ENCODE measurements at regions not wholly inside any gene's neighbourhood (a gene's known extent, or its start where the extent isn't known, plus 50 kb on each side); places are given as distances from the start of the nearest gene placed in this dataset.

GRCh38 chr11:116413301-116414242 lies 359.2 kb downstream of the BUD13 start:
- no peak for DNase-seq (ENCODE audit: low spot score)

DNA sequence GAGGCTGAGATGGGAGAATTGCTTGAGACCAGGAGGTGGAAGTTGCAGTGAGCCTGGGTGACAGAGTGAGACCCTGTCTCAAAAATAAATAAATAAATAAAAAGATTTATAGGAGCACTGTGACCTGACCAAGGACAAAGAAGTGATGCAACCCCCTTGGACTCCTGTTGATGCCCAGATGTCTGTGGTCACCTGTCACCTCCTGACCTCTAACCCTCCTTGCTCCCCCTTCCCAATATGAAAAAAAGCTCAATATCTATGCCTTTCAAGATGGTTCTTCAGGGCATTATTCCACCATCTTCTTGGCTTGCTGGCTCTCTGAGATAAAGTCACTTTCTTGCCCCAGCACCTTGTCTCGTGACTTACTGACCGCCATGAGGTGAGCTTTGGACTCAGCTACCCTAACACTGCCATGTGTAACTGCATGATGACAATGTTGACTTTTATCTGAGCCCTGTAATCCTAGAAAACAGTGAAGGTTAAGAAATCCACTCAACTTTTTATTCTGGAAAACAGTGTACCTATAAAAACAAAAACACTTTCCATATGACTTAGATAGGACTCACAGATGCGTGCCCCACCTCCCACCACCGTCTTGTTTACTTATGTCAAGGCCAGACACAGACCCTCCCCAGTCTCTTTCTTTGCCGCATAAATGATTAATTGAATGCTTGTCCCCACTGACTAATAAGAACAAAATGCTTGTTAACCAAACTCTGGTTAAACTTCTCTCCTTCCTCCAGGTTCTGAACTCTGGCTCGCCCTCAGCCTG lies 360.5 kb downstream of the BUD13 start:
- DNase-seq (ENCODE audit: low spot score), result no peak

DNA sequence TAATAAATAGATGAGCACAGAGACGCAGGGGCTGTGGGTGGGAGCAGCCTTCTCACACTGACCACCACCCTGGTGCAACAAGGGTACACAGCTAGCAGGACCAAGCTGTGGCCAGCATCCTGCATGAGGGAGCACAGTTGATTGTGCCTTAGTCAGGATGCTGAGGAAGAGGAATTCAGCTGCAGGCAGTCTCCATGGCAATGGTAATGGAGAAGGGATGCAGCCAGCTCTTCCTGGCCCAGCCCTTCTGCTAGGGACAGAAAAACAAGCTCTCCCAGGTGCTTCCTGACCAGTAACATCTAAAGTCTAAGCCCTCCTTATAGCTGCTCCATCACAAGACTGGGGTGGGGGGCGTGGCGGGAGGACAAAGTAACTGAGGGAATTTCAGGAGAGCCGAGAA lies 363.5 kb downstream of the BUD13 start:
- DNase-seq (ENCODE audit: low spot score), result no peak

DNA sequence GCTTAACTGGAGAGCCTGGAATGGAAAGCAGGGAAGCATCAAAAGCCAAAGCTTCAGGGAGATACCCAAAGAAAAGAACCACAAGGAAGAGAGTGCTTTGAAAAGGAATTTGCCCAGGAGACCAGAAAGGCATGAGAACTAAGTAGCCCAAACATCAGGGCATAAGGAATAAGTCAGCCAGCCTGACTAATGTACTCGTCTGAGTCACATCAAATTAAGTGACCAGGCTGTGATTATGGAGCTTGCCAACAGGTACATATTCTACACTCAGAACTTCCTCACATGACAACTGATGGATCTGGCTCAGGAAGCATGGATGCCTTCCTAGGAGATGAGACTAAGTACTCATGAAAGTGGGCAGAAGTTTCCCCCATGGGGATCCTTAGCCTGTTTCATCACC lies 366.7 kb downstream of the BUD13 start:
- no peak for DNase-seq (ENCODE audit: low spot score)

GRCh38 chr11:116404462-116404798 lies 368.4 kb downstream of the BUD13 start:
- DNase-seq (ENCODE audit: low spot score), result no peak

DNA sequence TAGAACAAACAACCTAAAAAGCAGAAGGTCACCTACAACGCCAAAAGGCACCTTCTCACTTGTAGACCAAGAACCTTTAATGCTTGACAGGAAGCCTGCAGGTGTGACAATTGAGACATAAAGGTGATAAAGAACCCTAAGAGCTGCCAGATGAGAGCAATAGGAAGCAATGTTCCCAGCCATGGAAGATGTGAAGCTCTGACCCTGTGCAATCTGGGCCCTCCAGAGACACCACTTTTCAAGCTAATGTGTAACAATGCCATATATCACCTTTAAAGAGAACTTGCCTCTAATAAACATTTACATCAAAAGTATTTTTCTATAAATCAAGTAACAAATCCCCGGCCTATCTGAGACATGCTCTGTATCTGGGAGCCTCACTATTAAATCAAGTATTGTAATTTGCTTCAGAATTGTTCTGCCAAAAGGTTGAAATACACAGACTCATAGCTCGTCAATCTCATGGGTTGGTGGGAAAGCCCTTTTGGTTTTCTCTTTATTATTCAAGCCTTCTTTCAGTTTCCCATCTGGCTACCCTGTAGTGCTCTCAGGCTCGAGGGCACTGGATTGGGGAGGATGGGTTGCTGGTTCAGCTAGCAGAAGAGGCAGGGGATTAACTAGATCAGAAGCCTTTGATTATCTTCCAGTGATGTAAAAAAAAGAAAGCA lies 368.9 kb downstream of the BUD13 start:
- no peak for DNase-seq (ENCODE audit: low spot score)

DNA sequence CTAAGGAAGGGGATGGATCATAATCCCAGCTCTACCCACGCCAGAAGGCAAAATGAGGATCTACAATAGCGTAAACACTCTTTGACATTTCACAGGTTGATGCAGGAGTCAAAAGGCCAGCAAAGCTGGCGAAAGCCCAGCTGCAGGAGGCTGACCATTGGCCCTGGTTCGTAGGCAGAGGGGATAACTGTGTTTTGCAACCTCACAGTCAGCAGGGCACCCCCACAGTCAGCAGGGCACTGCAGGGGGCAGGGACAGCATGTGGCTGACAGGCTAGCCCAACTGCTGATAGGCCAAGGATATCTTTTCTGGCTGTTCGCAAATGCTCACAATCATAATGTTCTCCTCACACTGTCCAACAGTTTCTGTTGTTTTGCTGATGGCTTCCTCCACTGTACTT lies 372.7 kb downstream of the BUD13 start:
- DNase-seq (ENCODE audit: low spot score), result no peak

DNA sequence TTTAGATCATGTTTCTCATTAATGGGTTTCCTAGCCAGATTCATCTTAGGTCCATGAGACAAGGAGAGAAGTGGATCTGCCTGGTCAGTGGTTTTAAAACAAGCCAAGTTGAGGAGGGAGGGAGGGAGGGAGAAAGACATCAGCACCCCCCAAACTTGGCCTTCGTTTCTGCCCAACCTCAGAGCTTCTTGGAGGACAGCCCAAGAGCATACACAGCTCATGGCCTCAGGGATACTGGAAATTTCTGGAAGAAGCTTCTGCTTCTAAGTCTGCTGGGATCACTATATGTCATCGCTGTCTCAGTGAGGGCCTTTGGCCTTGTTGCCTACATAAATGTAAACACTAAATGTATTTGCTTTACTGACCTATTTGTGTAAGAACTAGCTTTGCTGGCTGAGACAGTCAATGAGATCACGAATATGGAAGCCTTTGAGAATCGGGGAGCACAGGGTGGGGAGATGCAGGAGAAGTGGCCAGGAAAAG lies 375.1 kb downstream of the BUD13 start:
- DNase-seq (ENCODE audit: low spot score), result no peak

DNA sequence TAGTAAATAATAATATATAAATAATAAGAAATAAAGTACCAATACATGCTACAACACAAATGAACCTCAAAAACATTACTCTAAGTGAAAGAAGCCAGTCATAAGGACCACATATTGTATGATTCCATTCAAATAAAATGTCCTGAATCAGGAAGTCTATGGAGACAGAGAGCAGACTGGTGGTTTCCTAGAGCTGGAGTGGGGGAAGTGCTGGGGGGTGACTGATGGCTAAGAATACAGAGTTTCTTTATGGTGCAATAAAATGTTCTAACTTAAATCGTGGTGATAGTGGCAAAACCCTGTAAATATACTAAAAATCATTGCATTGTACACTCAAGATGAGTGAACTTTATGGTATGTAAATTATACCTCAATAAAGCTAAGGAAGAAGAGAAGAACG lies 376.5 kb downstream of the BUD13 start:
- DNase-seq (ENCODE audit: low spot score), result no peak

DNA sequence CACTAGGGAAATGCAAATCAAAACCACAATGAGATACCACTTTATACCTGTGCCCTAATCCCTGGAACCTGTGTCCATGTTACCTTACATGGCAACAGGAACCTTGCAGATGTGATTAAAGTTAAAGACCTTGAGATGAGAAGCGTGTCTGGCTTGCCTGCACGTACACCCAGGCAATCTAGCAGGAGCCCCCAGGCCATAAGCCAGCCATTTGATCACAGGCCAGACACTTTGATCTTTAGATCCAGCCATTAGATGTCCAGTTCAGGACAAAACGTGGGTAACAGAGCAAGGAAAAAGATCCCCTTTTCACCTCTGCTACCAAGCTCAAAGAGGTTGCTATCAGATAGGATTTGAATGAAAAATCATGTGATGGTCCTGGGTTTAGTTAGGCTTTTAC lies 378.8 kb downstream of the BUD13 start:
- DNase-seq (ENCODE audit: low spot score), result no peak

DNA sequence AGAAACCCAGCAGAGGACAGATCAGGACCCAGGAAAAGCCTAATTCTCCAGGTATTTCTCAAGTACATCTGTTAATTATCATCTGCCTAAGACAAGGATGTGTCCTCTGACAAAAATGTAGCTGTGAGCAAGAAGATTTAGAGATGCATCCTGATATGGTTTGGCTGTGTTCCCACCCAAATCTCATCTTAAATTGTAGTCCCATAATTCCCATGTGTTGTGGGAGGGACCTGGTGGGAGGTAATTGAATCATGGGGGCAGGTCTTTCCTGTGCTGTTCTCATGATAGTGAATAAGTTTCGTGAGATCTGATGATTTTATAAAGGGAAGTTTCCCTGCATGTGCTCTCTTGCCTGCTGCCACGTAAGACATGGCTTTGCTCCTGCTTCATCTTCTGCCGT lies 381.8 kb downstream of the BUD13 start:
- DNase-seq (ENCODE audit: low spot score), result no peak

DNA sequence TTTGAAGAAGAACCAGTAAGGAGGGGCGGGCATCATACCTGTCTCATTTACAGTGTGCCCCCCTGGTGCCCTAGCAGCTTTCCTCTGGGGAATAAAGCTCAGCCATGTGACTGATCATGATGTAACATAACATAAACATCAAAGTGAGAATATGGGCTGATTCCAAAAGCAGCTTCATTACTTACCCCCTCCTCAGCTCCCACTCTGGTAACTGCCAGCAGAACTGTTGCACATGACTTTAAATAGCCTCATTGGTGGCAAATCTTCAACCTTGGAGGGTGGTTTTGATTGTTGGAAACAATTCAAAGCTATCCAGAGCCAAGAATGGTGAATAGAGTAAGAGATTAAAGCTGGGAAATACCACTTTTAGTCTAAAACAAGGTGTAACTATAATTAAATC lies 384.6 kb downstream of the BUD13 start:
- no peak for DNase-seq (ENCODE audit: low spot score)

GRCh38 chr11:116387641-116388040 lies 385.1 kb downstream of the BUD13 start:
- no peak for DNase-seq (ENCODE audit: low spot score)

- DNase-seq (ENCODE audit: low spot score), result no peak
Observed at GRCh38 chr11:116386118-116386699, 386.6 kb downstream of the BUD13 start.

- no peak for DNase-seq (ENCODE audit: low spot score)
Observed at GRCh38 chr11:116384876-116385275, 387.9 kb downstream of the BUD13 start.

DNA sequence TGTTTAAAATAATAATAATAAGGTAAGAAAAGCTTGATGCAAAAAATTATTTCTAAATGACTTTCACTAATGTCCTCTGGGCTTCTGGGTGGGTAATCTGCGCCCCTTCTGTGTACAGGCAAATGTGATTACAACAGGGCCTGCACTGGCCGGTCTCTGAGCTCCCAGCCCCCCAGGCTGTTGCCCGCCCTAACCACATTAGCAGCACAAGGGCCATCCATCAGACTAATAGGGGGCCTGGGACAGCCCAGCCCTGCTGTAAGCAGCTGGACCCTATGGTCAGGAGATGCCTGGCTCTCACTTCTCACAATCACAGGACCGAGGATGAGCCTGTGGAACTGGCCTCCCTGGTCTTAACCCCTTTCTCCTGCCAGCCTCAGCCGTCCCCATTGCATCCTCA lies 388.4 kb downstream of the BUD13 start:
- no peak for DNase-seq (ENCODE audit: low spot score)

- DNase-seq (ENCODE audit: low spot score), result no peak
Observed at GRCh38 chr11:116379185-116379828, 393.5 kb downstream of the BUD13 start.

- DNase-seq (ENCODE audit: low spot score), result no peak
Observed at GRCh38 chr11:116376547-116376946, 396.2 kb downstream of the BUD13 start.

GRCh38 chr11:116376054-116376453 lies 396.7 kb downstream of the BUD13 start:
- DNase-seq (ENCODE audit: low spot score), result no peak

DNA sequence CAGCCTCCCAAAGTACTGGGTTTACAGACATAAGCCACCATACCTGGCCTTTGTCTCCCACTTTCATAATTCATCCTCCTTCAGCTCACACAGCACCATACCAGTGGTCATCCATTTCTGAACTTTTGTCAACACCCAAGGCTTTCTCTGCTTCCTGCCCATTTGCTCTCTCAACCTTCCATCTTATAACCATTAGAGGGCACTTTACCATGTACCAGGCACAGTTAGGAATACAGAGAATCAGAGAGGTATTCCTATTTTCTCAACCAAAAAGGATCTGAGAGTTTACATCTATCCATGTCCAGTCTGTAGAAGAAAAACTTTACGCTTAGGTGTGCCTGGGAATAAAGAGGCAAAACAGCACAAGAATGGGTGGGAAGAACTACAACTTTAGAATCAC lies 397.6 kb downstream of the BUD13 start:
- no peak for DNase-seq (ENCODE audit: low spot score)

DNA sequence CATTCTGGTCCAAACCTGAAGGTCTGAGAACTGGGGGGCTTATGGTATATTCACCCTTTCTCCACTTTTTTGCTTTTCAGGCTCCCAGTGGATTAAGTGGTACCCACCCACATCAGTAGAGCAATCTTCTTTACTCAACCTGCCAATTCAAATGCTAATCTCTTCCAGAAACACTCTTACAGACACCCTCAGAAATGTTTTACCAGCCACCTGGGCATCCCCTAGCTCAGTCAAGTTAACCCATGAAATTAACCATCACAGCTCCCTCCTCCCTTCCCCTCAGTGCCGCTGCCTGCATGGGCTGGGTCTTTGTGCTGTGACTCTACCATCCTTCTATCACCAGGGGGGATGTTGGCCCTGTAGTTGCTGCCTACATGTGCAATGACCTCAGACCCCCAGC lies 398.7 kb downstream of the BUD13 start:
- DNase-seq (ENCODE audit: low spot score), result no peak
